GM10847 (cell line): ENCODE measurements at regions not wholly inside any gene's neighbourhood (a gene's known extent, or its start where the extent isn't known, plus 50 kb on each side); places are given as distances from the start of the nearest gene placed in this dataset.

Experiments
- POLR2A ChIP-seq: IDR thresholded peaks from 2 replicates; pipeline ENCODE4 v1.6.1; 2011; ENCODE audit not compliant: insufficient read length; ENCODE audit errors: extremely low read depth

- no peak for TF ChIP-seq POLR2A
These were observed 100.1 kb downstream of the IRF8 start for GRCh38 chr16:85998868-85999729.

DNA sequence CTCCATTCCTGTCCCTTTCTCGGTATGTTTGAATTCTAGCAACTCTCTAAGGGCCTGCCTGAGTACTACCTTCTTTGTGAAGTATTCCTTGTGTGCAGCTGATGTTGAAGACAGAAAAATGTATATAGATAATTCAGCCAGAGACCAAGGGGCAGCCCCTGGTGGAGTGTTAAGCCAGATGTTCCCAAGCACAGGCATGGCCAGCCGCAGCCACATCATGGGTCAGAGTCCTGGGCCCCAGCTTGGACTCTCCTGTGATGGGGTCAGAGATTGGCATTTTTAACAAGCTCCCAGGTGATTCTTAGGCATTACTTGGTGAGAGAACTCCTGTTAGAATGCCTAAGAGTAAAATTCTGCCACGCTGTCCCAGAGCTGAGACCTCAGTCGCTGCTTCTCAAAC is 100.8 kb downstream of the IRF8 start:
- TF ChIP-seq POLR2A, result no peak

- no peak for TF ChIP-seq POLR2A
These were observed 103.4 kb downstream of the IRF8 start for GRCh38 chr16:86002178-86002900.

GRCh38 chr16:86007524-86007923 is 108.6 kb downstream of the IRF8 start:
- no peak for TF ChIP-seq POLR2A

GRCh38 chr16:86010680-86011141 is 111.7 kb downstream of the IRF8 start:
- no peak for TF ChIP-seq POLR2A

GRCh38 chr16:86011532-86011931 is 112.6 kb downstream of the IRF8 start:
- TF ChIP-seq POLR2A, result no peak

- TF ChIP-seq POLR2A, result no peak
These were observed 113.3 kb downstream of the IRF8 start for GRCh38 chr16:86012221-86012620.

GRCh38 chr16:86013867-86014266 is 114.9 kb downstream of the IRF8 start:
- TF ChIP-seq POLR2A, result no peak

GRCh38 chr16:86015606-86016005 is 116.6 kb downstream of the IRF8 start:
- no peak for TF ChIP-seq POLR2A

GRCh38 chr16:86016201-86016965 is 117.4 kb downstream of the IRF8 start:
- no peak for TF ChIP-seq POLR2A

GRCh38 chr16:86018071-86018470 is 119.1 kb downstream of the IRF8 start:
- no peak for TF ChIP-seq POLR2A

DNA sequence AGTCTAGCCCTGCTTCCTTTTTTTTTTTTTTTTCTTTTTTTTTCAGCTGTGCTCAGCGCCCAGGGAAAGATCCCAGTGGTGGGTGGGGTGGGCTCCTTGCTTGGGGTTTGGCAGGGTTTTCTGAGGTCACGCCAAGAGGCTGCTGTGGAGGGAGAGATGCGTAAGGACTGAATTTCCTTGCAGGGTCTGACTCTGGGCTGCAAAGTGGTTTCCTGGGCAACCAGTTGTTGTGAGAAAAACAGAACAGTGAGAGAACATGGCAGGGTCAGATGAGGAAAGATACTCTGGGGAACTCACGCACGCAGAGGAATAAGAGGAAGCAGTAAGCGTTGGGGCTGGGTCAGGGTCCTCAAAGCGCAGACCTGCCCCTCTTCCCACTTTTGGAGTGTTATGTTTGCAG is 119.5 kb downstream of the IRF8 start:
- no peak for TF ChIP-seq POLR2A

DNA sequence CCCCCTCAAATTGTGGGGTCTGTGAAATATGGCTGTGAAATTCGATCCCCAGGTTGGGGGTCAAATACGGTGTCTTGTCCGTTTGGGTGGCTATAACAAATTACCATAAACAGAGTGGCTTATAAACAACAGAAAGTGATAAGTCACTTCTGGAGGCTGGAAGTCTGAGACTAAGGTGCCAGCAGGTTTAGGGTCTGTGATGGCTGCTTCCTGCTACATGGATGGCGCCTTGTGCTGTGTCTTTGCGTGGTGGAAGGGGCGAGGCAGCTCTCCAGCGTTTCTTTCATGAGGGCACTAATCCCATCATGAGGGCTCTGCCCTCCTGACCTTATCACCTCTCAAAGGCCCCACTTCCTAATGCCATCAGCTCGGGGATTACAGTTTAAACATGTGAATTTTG is 120.0 kb downstream of the IRF8 start:
- no peak for TF ChIP-seq POLR2A

- TF ChIP-seq POLR2A, result no peak
These were observed 120.6 kb downstream of the IRF8 start for GRCh38 chr16:86019446-86020047.

DNA sequence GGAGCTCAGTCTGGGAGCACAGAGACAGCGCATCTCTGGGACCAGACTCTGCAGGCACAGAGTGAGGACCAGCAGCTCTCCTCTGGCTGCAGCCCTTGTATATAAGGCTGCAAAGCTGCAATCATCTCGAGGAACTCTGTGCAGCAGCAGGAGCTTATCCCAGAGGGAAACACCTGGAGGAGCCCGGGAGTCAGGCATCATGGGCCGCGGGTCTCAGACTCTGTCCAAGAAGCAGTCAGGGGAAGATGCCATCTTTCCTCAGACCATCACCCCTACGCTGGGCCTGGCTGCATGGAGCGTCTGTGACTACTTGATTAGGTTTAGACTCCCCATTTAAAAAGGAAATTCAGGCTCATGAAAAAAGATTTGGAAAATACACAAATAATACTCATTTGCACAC is 122.0 kb downstream of the IRF8 start:
- no peak for TF ChIP-seq POLR2A
